IMR-90 (cell line): ENCODE measurements at regions not wholly inside any gene's neighbourhood (a gene's known extent, or its start where the extent isn't known, plus 50 kb on each side); places are given as distances from the start of the nearest gene placed in this dataset.

ENCODE experiments used
- ATAC-seq: fragments of 200-7000 bp; cut with Tn5 transposase; 2 replicates; pipeline ENCODE4 v1.9.1; 2020; ENCODE audit warnings: low read depth, mild to moderate bottlenecking, moderate library complexity
- BruUV-seq: library from RNA; stranded (reverse); fragments of 400-500 nt; replicated peaks from 2 replicates; lab custom pipeline; 2021; lab: Mats Ljungman, UMichigan
- CTCF ChIA-PET: fragments of 300-600 bp; formaldehyde crosslinking; extraction: SDS; loops from one replicate; lab custom pipeline; 2021; ENCODE audit warnings: antibody characterized with exemption; lab: Yijun Ruan, JAX
- POLR2A ChIA-PET: fragments of 300-600 bp; sonication (Branson Sonifier 250); formaldehyde crosslinking; loops from one replicate; lab custom pipeline; 2022; ENCODE audit warnings: antibody characterized with exemption; ENCODE audit not compliant: unreplicated experiment; lab: Charles Lee
- DNase-seq: peaks from one replicate; pipeline ENCODE4 v3.0.0; 2013
- H2AFZ ChIP-seq: replicated peaks from 2 replicates; pipeline ENCODE3; 2013; ENCODE audit warnings: low read length, mild to moderate bottlenecking; ENCODE audit not compliant: poor library complexity
- H2AK5ac ChIP-seq: 2 replicates; pipeline ENCODE4 v1.6.1; 2013; ENCODE audit warnings: low read depth, low read length, inconsistent platforms
- H2AK9ac ChIP-seq: replicated peaks from 2 replicates; pipeline ENCODE3; 2013; ENCODE audit warnings: mild to moderate bottlenecking, low read depth, low read length, moderate library complexity; ENCODE audit not compliant: poor library complexity
- H2BK120ac ChIP-seq: 2 replicates; pipeline ENCODE4 v1.6.1; 2013; ENCODE audit warnings: low read depth, low read length, inconsistent platforms
- H2BK15ac ChIP-seq: 3 replicates; pipeline ENCODE4 v1.6.1; 2013; ENCODE audit warnings: low read depth, low read length, inconsistent platforms
- H2BK20ac ChIP-seq: 2 replicates; pipeline ENCODE4 v1.6.1; 2013; ENCODE audit warnings: low read depth, mild to moderate bottlenecking, inconsistent platforms, low read length, moderate library complexity
- H2BK5ac ChIP-seq: 2 replicates; pipeline ENCODE4 v1.6.1; 2013; ENCODE audit warnings: mild to moderate bottlenecking, low read depth, low read length, inconsistent platforms; ENCODE audit not compliant: poor library complexity, severe bottlenecking
- H3K14ac ChIP-seq: replicated peaks from 2 replicates; pipeline ENCODE4 v1.6.1; 2013; ENCODE audit warnings: low read depth, low read length, inconsistent platforms
- H3K18ac ChIP-seq: 2 replicates; pipeline ENCODE4 v1.6.1; 2013; ENCODE audit warnings: low read depth, low read length, control low read depth
- H3K23ac ChIP-seq: 2 replicates; pipeline ENCODE4 v1.6.1; 2013; ENCODE audit warnings: low read depth, low read length, inconsistent platforms
- H3K27ac ChIP-seq: 2 replicates; pipeline ENCODE4 v1.5.1; 2013; ENCODE audit warnings: mild to moderate bottlenecking, control low read depth, low read length; ENCODE audit not compliant: insufficient read depth
- H3K27me3 ChIP-seq: 2 replicates; pipeline ENCODE4 v1.6.1; 2013; ENCODE audit warnings: low read length; ENCODE audit not compliant: control insufficient read depth, insufficient read depth
- H3K36me3 ChIP-seq: 2 replicates; pipeline ENCODE4 v1.6.1; 2013; ENCODE audit warnings: low read length, mixed read lengths; ENCODE audit not compliant: control insufficient read depth, insufficient read depth
- H3K4ac ChIP-seq: 2 replicates; pipeline ENCODE4 v1.6.1; 2013; ENCODE audit warnings: low read depth, low read length, inconsistent platforms
- H3K4me1 ChIP-seq: 2 replicates; pipeline ENCODE4 v1.6.1; 2013; ENCODE audit warnings: low read length, mixed read lengths; ENCODE audit not compliant: control insufficient read depth, insufficient read depth
- H3K4me2 ChIP-seq: 2 replicates; pipeline ENCODE4 v1.6.1; 2013; ENCODE audit warnings: low read depth, mild to moderate bottlenecking, control low read depth, low read length, moderate library complexity
- H3K4me3 ChIP-seq: 2 replicates; pipeline ENCODE4 v1.5.1; 2013; ENCODE audit warnings: low read depth, mild to moderate bottlenecking, control low read depth, low read length, moderate library complexity; ENCODE audit not compliant: insufficient read depth
- H3K56ac ChIP-seq: 2 replicates; pipeline ENCODE4 v1.6.1; 2013; ENCODE audit warnings: low read length, inconsistent platforms; ENCODE audit not compliant: insufficient read depth; ENCODE audit errors: extremely low read depth
- H3K79me1 ChIP-seq, 2 experiments: 2 replicates each; pipeline ENCODE4 v1.6.1; 2013; ENCODE audit warnings: low read length in 2 of 2, inconsistent platforms in 1 of 2, low read depth in 1 of 2
- H3K9ac ChIP-seq: 2 replicates; pipeline ENCODE4 v1.6.1; 2013; ENCODE audit warnings: low read depth, low read length, control low read depth
- H3K9me1 ChIP-seq: 2 replicates; pipeline ENCODE4 v1.6.1; 2013; ENCODE audit warnings: low read length, inconsistent platforms; ENCODE audit not compliant: insufficient read depth
- H3K9me3 ChIP-seq: 2 replicates; pipeline ENCODE4 v1.6.1; 2013; ENCODE audit warnings: low read length; ENCODE audit not compliant: control insufficient read depth, insufficient read depth
- H4K20me1 ChIP-seq: 2 replicates; pipeline ENCODE4 v1.6.1; 2013; ENCODE audit warnings: low read length, inconsistent platforms; ENCODE audit not compliant: insufficient read depth
- H4K5ac ChIP-seq: 2 replicates; pipeline ENCODE4 v1.6.1; 2013; ENCODE audit warnings: mild to moderate bottlenecking, low read depth, low read length, control low read depth
- H4K8ac ChIP-seq, 2 experiments: 2 replicates each; pipeline ENCODE4 v1.6.1; 2013; ENCODE audit warnings: low read depth in 2 of 2, low read length in 2 of 2, control low read depth in 1 of 2, inconsistent platforms in 1 of 2
- H4K91ac ChIP-seq: 2 replicates; pipeline ENCODE4 v1.6.1; 2013; ENCODE audit warnings: low read depth, low read length, inconsistent platforms; ENCODE audit not compliant: insufficient read depth
- BHLHE40 ChIP-seq: fragments of 150-350 bp; IDR thresholded peaks from 2 replicates; pipeline ENCODE4 v1.6.1; 2016; ENCODE audit warnings: mild to moderate bottlenecking, low read depth, low read length
- CEBPB ChIP-seq: IDR thresholded peaks from 2 replicates; pipeline ENCODE4 v1.6.1; 2012; ENCODE audit warnings: low read depth, low read length, improper control_type of control experiment
- CHD1 ChIP-seq: IDR thresholded peaks from 2 replicates; pipeline ENCODE4 v1.6.1; 2012; ENCODE audit warnings: low read depth, low read length, improper control_type of control experiment
- CTCF ChIP-seq: conservative IDR thresholded peaks from 2 replicates; pipeline ENCODE4 v1.5.1; 2012; ENCODE audit warnings: mild to moderate bottlenecking, low read depth, low read length, improper control_type of control experiment
- ELK1 ChIP-seq: fragments of 150-350 bp; IDR thresholded peaks from 2 replicates; pipeline ENCODE4 v1.6.1; 2016; ENCODE audit warnings: low read depth, mild to moderate bottlenecking, low read length, moderate library complexity, borderline replicate concordance
- FOS ChIP-seq: fragments of 150-350 bp; IDR thresholded peaks from 2 replicates; pipeline ENCODE4 v1.6.1; 2016; ENCODE audit warnings: low read depth, low read length
- MAFK ChIP-seq: IDR thresholded peaks from 2 replicates; pipeline ENCODE4 v1.6.1; 2012; ENCODE audit warnings: low read depth, low read length, improper control_type of control experiment
- MAZ ChIP-seq: IDR thresholded peaks from 2 replicates; pipeline ENCODE4 v1.6.1; 2012; ENCODE audit warnings: low read depth, mild to moderate bottlenecking, low read length, improper control_type of control experiment, moderate library complexity, borderline replicate concordance
- MXI1 ChIP-seq: IDR thresholded peaks from 2 replicates; pipeline ENCODE4 v1.6.1; 2012; ENCODE audit warnings: low read depth, mild to moderate bottlenecking, low read length, moderate library complexity, borderline replicate concordance
- NFE2L2 ChIP-seq: fragments of 150-350 bp; IDR thresholded peaks from 2 replicates; pipeline ENCODE4 v1.6.1; 2016; ENCODE audit warnings: low read depth, mild to moderate bottlenecking, low read length
- POLR2A ChIP-seq: IDR thresholded peaks from 2 replicates; pipeline ENCODE4 v1.6.1; 2012; ENCODE audit warnings: mild to moderate bottlenecking, low read depth, low read length
- RAD21 ChIP-seq: IDR thresholded peaks from 2 replicates; pipeline ENCODE4 v1.6.1; 2012; ENCODE audit warnings: low read length, improper control_type of control experiment
- RCOR1 ChIP-seq: IDR thresholded peaks from 2 replicates; pipeline ENCODE4 v1.6.1; 2012; ENCODE audit warnings: mild to moderate bottlenecking, low read length, improper control_type of control experiment; ENCODE audit not compliant: insufficient replicate concordance
- RFX5 ChIP-seq: IDR thresholded peaks from 2 replicates; pipeline ENCODE4 v1.8.0; 2012; ENCODE audit warnings: low read depth, mild to moderate bottlenecking, low read length, moderate library complexity
- SMC3 ChIP-seq: fragments of 150-350 bp; IDR thresholded peaks from 2 replicates; pipeline ENCODE4 v1.6.1; 2016; ENCODE audit warnings: low read depth, mild to moderate bottlenecking, antibody characterized with exemption, low read length, moderate library complexity
- USF2 ChIP-seq: fragments of 150-350 bp; IDR thresholded peaks from 2 replicates; pipeline ENCODE4 v1.6.1; 2017; ENCODE audit warnings: mild to moderate bottlenecking, antibody characterized with exemption, low read length, low read depth
- WGBS, 2 experiments: methylation state at CpG; one replicate each; pipeline versions ENCODE4 v1.1.5 to v1.1.7; 2013; ENCODE audit warnings: missing lambda C conversion rate in 2 of 2; ENCODE audit not compliant: insufficient read length in 1 of 2; ENCODE audit errors: extremely low coverage in 2 of 2; 5-methylcytosine and 5-hydroxymethylcytosine counted together
- dilution Hi-C: fragments of 300-500 bp; cut with HindIII; formaldehyde crosslinking; loops from one replicate; pipeline ENCODE4 v1.14.3; 2018; ENCODE audit warnings: low sequenced_read_pairs; ENCODE audit not compliant: unreplicated experiment
- in situ Hi-C: fragments of 300-500 bp; cut with MboI; formaldehyde crosslinking; loops from 3 replicates; pipeline ENCODE4 v1.14.3; 2019; ENCODE audit warnings: low sequenced_read_pairs, inconsistent platforms, mixed read lengths
- intact Hi-C: fragments of 100-400 bp; cut with micrococcal nuclease; formaldehyde crosslinking; loops from 2 replicates; pipeline ENCODE4 v1.10.0; 2022

- Histone ChIP-seq H4K20me1 (no peaks in the 10 kb centered on the region), H3K27ac (no peak overlapping the region), H2BK5ac (no peak overlapping the region), H3K27me3 (peaks cover 68% of the 10 kb centered on the region), H2AK5ac (no peak overlapping the region), H3K56ac (no peak overlapping the region), H3K9me3 (no peaks in the 10 kb centered on the region), H3K9ac (no peak overlapping the region), H4K5ac (no peak overlapping the region), H3K4me2 (no peak overlapping the region), H3K9me1 (no peaks in the 10 kb centered on the region), H3K36me3 (no peaks in the 10 kb centered on the region), H2AFZ (no peak overlapping the region), H4K91ac (no peak overlapping the region), H2BK20ac (no peak overlapping the region), H2BK120ac (no peak overlapping the region), H3K4me3 (no peak overlapping the region), H3K79me1 (no peaks in the 10 kb centered on the region), H4K8ac (no peak overlapping the region), H2BK15ac (no peak overlapping the region), H3K14ac (no peak overlapping the region), H3K18ac (no peak overlapping the region), H3K4me1 (no peaks in the 10 kb centered on the region), H2AK9ac (no peak overlapping the region), H3K23ac (no peak overlapping the region), H3K4ac (no peak overlapping the region)
- 0% methylated on average over 1 of the region's 5 CpGs; no CpG with 5 or more reads in 1 of the 2 experiments for WGBS, 2 experiments
- in situ Hi-C loops: no loop called here
- intact Hi-C loops: no loop called here
- no peak for TF ChIP-seq RCOR1
- no peak for TF ChIP-seq POLR2A
- no peak for TF ChIP-seq SMC3
- no peak for TF ChIP-seq MAFK
- TF ChIP-seq FOS: no peak
- TF ChIP-seq CHD1: no peak
- no peak for TF ChIP-seq MAZ
- TF ChIP-seq MXI1: no peak
- no peak for TF ChIP-seq NFE2L2
- TF ChIP-seq RAD21: no peak
- no peak for TF ChIP-seq RFX5
- TF ChIP-seq BHLHE40: no peak
- TF ChIP-seq USF2: no peak
- no peak for TF ChIP-seq CTCF
- no peak for TF ChIP-seq ELK1
- no peak for TF ChIP-seq CEBPB
- dilution Hi-C loops: no loop called here
- no TSS peak for BruUV-seq
- no peak for DNase-seq
- ChIA-PET CTCF (no interaction called here), POLR2A (no interaction called here)
- no peak for ATAC-seq
These were observed 71.9 kb upstream of the MLN start for GRCh38 chr6:33875696-33876095.
